ENCODE measurements at regions not wholly inside any gene's neighbourhood (a gene's known extent, or its start where the extent isn't known, plus 50 kb on each side); places are given as distances from the start of the nearest gene placed in this dataset.
"Not testable (repeated sequence)": the region's sequence is repeated elsewhere in the genome, so short reads cannot be mapped to it uniquely, and the experiment has no call there.

- DNase-seq: no peak
- Histone ChIP-seq H3K36me3 (ENCODE audit: control insufficient read depth, insufficient read depth, low read length) (no peaks in the 10 kb centered on the region), H3K27me3 (replicated peaks; ENCODE audit: control insufficient read depth, insufficient read depth, low read length) (no peaks in the 10 kb centered on the region; the same call in 1 of the 2 replicates), H3K4me3 (ENCODE audit: low read depth, low read length) (no peak overlapping the region), H3K9me3 (no peaks in the 10 kb centered on the region), H3K4me1 (no peaks in the 10 kb centered on the region)
- Mint-ChIP-seq H3K4me3 (ENCODE audit: unreplicated experiment) (no peak overlapping the region), H3K27ac (ENCODE audit: unreplicated experiment) (no peak overlapping the region), H3K9me3 (ENCODE audit: unreplicated experiment) (no peaks in the 10 kb centered on the region), H3K36me3 (ENCODE audit: insufficient read depth, unreplicated experiment) (no peaks in the 10 kb centered on the region), H3K27me3 (ENCODE audit: insufficient read depth, unreplicated experiment) (peaks cover 28% of the 10 kb centered on the region), H3K4me1 (ENCODE audit: low read depth, unreplicated experiment) (no peaks in the 10 kb centered on the region)
- no TSS peak for BruUV-seq (replicated peaks)
- POLR2A ChIA-PET: no interaction called here
- CTCF ChIA-PET: interaction anchor here (1.0 kb wide), 1 partner anchor 20 kb away, joined by 6 read pairs; no protein-coding TSS in a partner anchor
- intact Hi-C loops (cut with micrococcal nuclease; ENCODE audit: unreplicated experiment): loop anchor here (5.0 kb wide), 1 partner anchor 35 kb away; no protein-coding TSS in a partner anchor
- TF ChIP-seq CTCF (IDR thresholded peaks at IDR 0.05; ENCODE audit: insufficient read depth in 1 of 2, low read depth in 1 of 2, low read length in 1 of 2, severe bottlenecking in 1 of 2, unreplicated experiment in 1 of 2): no peak
Observed at GRCh38 chr17:21476867-21477266, 100.7 kb downstream of the KCNJ12 start.

- H3K36me3 Mint-ChIP-seq (ENCODE audit: insufficient read depth, unreplicated experiment): no peaks in the 10 kb centered on the region
- no peaks in the 10 kb centered on the region for H3K36me3 ChIP-seq (ENCODE audit: control insufficient read depth, insufficient read depth, low read length)
- ChIA-PET POLR2A (no interaction called here), CTCF (no interaction called here)
- no peaks in the 10 kb centered on the region for H3K4me1 ChIP-seq
- no peak overlapping the region for H3K4me3 Mint-ChIP-seq (ENCODE audit: unreplicated experiment)
- no peak for TF ChIP-seq CTCF (IDR thresholded peaks at IDR 0.05; ENCODE audit: insufficient read depth in 1 of 2, low read depth in 1 of 2, low read length in 1 of 2, severe bottlenecking in 1 of 2, unreplicated experiment in 1 of 2)
- no peak overlapping the region for H3K4me3 ChIP-seq (ENCODE audit: low read depth, low read length)
- DNase-seq: no peak
- H3K4me1 Mint-ChIP-seq (ENCODE audit: low read depth, unreplicated experiment): no peaks in the 10 kb centered on the region
- H3K9me3 ChIP-seq: no peaks in the 10 kb centered on the region
- H3K27ac Mint-ChIP-seq (ENCODE audit: unreplicated experiment): no peak overlapping the region
- H3K27me3 ChIP-seq (replicated peaks; ENCODE audit: control insufficient read depth, insufficient read depth, low read length): no peaks in the 10 kb centered on the region
- intact Hi-C loops (cut with micrococcal nuclease; ENCODE audit: unreplicated experiment): no loop called here
- H3K9me3 Mint-ChIP-seq (ENCODE audit: unreplicated experiment): no peaks in the 10 kb centered on the region
- BruUV-seq (replicated peaks): no TSS peak
- H3K27me3 Mint-ChIP-seq (ENCODE audit: insufficient read depth, unreplicated experiment): peaks cover 39% of the 10 kb centered on the region
Observed at GRCh38 chr17:21482189-21482865, 106.2 kb downstream of the KCNJ12 start.

GRCh38 chr17:21488043-21488442 lies 111.9 kb downstream of the KCNJ12 start:
- H3K4me1 Mint-ChIP-seq (ENCODE audit: low read depth, unreplicated experiment); BruUV-seq (replicated peaks); H3K4me3 ChIP-seq (ENCODE audit: low read depth, low read length); H3K4me1 ChIP-seq; H3K9me3 ChIP-seq; POLR2A ChIA-PET; H3K4me3 Mint-ChIP-seq (ENCODE audit: unreplicated experiment); H3K36me3 ChIP-seq (ENCODE audit: control insufficient read depth, insufficient read depth, low read length); H3K27ac Mint-ChIP-seq (ENCODE audit: unreplicated experiment); DNase-seq; H3K27me3 ChIP-seq (replicated peaks; ENCODE audit: control insufficient read depth, insufficient read depth, low read length); intact Hi-C loops (cut with micrococcal nuclease; ENCODE audit: unreplicated experiment); H3K36me3 Mint-ChIP-seq (ENCODE audit: insufficient read depth, unreplicated experiment); CTCF ChIA-PET; H3K9me3 Mint-ChIP-seq (ENCODE audit: unreplicated experiment): not testable (repeated sequence)
- peaks cover 34% of the 10 kb centered on the region for H3K27me3 Mint-ChIP-seq (ENCODE audit: insufficient read depth, unreplicated experiment)

Data from Caco-2 (cell line).